Panc1 (cell line): ENCODE measurements at regions not wholly inside any gene's neighbourhood (a gene's known extent, or its start where the extent isn't known, plus 50 kb on each side); places are given as distances from the start of the nearest gene placed in this dataset.

Source experiments
- ATAC-seq: fragments of 200-7000 bp; cut with Tn5 transposase; 2 replicates; pipeline ENCODE4 v1.9.1; 2020; ENCODE audit warnings: mild to moderate bottlenecking, moderate library complexity
- BruUV-seq: library from RNA; stranded (reverse); fragments of 400-500 nt; replicated peaks from 2 replicates; lab custom pipeline; 2021; lab: Mats Ljungman, UMichigan
- CTCF ChIA-PET: fragments of 300-600 bp; sonication (Branson Sonifier 250); formaldehyde crosslinking; loops from one replicate; lab custom pipeline; 2022; ENCODE audit warnings: antibody characterized with exemption; lab: Charles Lee
- POLR2A ChIA-PET: fragments of 300-600 bp; sonication (Branson Sonifier 250); formaldehyde crosslinking; loops from one replicate; lab custom pipeline; 2022; ENCODE audit warnings: antibody characterized with exemption; lab: Charles Lee
- DNase-seq: peaks from one replicate; pipeline ENCODE4 v3.0.0-alpha.2; 2010; ENCODE audit warnings: low read depth, low spot score
- H3K27ac ChIP-seq: 2 replicates; pipeline ENCODE4 v1.5.1; 2011; ENCODE audit warnings: mild to moderate bottlenecking, low read length, inconsistent platforms
- H3K27me3 ChIP-seq: fragments of 200-500 bp; sonication (Bioruptor generic); 2 replicates; pipeline ENCODE4 v1.6.0; 2014; ENCODE audit warnings: low read length, inconsistent platforms; ENCODE audit not compliant: control insufficient read depth, insufficient read depth
- H3K36me3 ChIP-seq: fragments of 200-500 bp; sonication (Bioruptor generic); 2 replicates; pipeline ENCODE4 v1.5.1; 2014; ENCODE audit warnings: inconsistent platforms, mild to moderate bottlenecking, low read length, moderate library complexity; ENCODE audit not compliant: control insufficient read depth, insufficient read depth
- H3K4me1 ChIP-seq: 2 replicates; pipeline ENCODE4 v1.5.1; 2011; ENCODE audit warnings: inconsistent platforms, mild to moderate bottlenecking, low read length, moderate library complexity; ENCODE audit not compliant: control insufficient read depth, insufficient read depth
- H3K4me3 ChIP-seq, 2 experiments: 2 replicates each; pipeline ENCODE4 v1.5.1; 2011 to 2012; ENCODE audit warnings: low read depth in 2 of 2, low read length in 2 of 2, mild to moderate bottlenecking in 2 of 2, inconsistent platforms in 1 of 2, moderate library complexity in 1 of 2
- H3K9me3 ChIP-seq: fragments of 200-500 bp; sonication (Bioruptor generic); 2 replicates; pipeline ENCODE4 v1.5.1; 2014; ENCODE audit warnings: low read depth, mild to moderate bottlenecking, inconsistent platforms, low read length, moderate library complexity; ENCODE audit not compliant: control insufficient read depth, insufficient read depth
- CTCF ChIP-seq: fragments of 450-650 bp; IDR thresholded peaks from 2 replicates; pipeline ENCODE4 v1.5.1; 2017; ENCODE audit warnings: mild to moderate bottlenecking
- POLR2AphosphoS5 ChIP-seq: IDR thresholded peaks from 2 replicates; pipeline ENCODE4 v1.6.1; 2012; ENCODE audit warnings: mild to moderate bottlenecking, low read depth, low read length, moderate library complexity
- REST ChIP-seq, 2 experiments: IDR thresholded peaks; 2 replicates each; pipeline ENCODE4 v1.6.1; 2011 to 2012; ENCODE audit warnings: low read depth in 2 of 2, control low read depth in 1 of 2, low read length in 1 of 2, mild to moderate bottlenecking in 1 of 2, moderate library complexity in 1 of 2; ENCODE audit not compliant: insufficient read depth in 1 of 2
- SIN3A ChIP-seq: IDR thresholded peaks from 2 replicates; pipeline ENCODE4 v1.6.1; 2012; ENCODE audit warnings: low read depth, mild to moderate bottlenecking, low read length, moderate library complexity, borderline replicate concordance; ENCODE audit not compliant: insufficient read depth
- TCF7L2 ChIP-seq: IDR thresholded peaks from 2 replicates; pipeline ENCODE4 v1.6.1; 2011; ENCODE audit warnings: mild to moderate bottlenecking, low read depth, low read length, inconsistent platforms
- in situ Hi-C: cut with HindIII; loops from 2 replicates; pipeline ENCODE4 v1.10.0; 2016; ENCODE audit warnings: low sequenced_read_pairs, low pct_unique_long_range_greater_than_20kb
- intact Hi-C: fragments of 100-400 bp; cut with micrococcal nuclease; formaldehyde crosslinking; loops from one replicate; pipeline ENCODE4 v1.10.0; 2022; ENCODE audit not compliant: unreplicated experiment

- no peak overlapping the region for H3K27ac ChIP-seq
- intact Hi-C loops = no loop called here
- DNase-seq (no peak), ATAC-seq (no peak)
- no peaks in the 10 kb centered on the region for H3K36me3 ChIP-seq
- H3K4me1 ChIP-seq = no peaks in the 10 kb centered on the region
- ChIA-PET POLR2A (no interaction called here), CTCF (no interaction called here)
- no peak overlapping the region for H3K4me3 ChIP-seq
- BruUV-seq = no TSS peak
- in situ Hi-C loops = no loop called here
- H3K27me3 ChIP-seq = no peaks in the 10 kb centered on the region
- TF ChIP-seq POLR2AphosphoS5 = no peak
- TF ChIP-seq REST (IDR thresholded peaks at IDR 0.05; ENCODE audit: insufficient read depth in 1 of 2, low read depth in 2 of 2, low read length in 1 of 2) = no peak
- TF ChIP-seq CTCF = no peak
- no peak for TF ChIP-seq TCF7L2
- TF ChIP-seq SIN3A = no peak
- H3K9me3 ChIP-seq = no peaks in the 10 kb centered on the region
Observed at GRCh38 chr9:23172206-23172605, 653.8 kb downstream of the ELAVL2 start.

- in situ Hi-C loops (no loop called here), intact Hi-C loops (no loop called here)
- Histone ChIP-seq H3K27ac (no peak overlapping the region), H3K4me3 (no peak overlapping the region), H3K27me3 (no peaks in the 10 kb centered on the region), H3K36me3 (no peaks in the 10 kb centered on the region), H3K4me1 (no peaks in the 10 kb centered on the region), H3K9me3 (no peaks in the 10 kb centered on the region)
- no peak for TF ChIP-seq TCF7L2
- TF ChIP-seq REST (IDR thresholded peaks at IDR 0.05; ENCODE audit: insufficient read depth in 1 of 2, low read depth in 2 of 2, low read length in 1 of 2) = no peak
- no peak for TF ChIP-seq POLR2AphosphoS5
- TF ChIP-seq CTCF = no peak
- no peak for TF ChIP-seq SIN3A
- no peak for DNase-seq
- BruUV-seq = no TSS peak
- ChIA-PET POLR2A (no interaction called here), CTCF (no interaction called here)
- no peak for ATAC-seq
Observed at GRCh38 chr9:23172979-23173637, 652.9 kb downstream of the ELAVL2 start.
